ENCODE measurements at regions not wholly inside any gene's neighbourhood (a gene's known extent, or its start where the extent isn't known, plus 50 kb on each side); places are given as distances from the start of the nearest gene placed in this dataset.

DNA sequence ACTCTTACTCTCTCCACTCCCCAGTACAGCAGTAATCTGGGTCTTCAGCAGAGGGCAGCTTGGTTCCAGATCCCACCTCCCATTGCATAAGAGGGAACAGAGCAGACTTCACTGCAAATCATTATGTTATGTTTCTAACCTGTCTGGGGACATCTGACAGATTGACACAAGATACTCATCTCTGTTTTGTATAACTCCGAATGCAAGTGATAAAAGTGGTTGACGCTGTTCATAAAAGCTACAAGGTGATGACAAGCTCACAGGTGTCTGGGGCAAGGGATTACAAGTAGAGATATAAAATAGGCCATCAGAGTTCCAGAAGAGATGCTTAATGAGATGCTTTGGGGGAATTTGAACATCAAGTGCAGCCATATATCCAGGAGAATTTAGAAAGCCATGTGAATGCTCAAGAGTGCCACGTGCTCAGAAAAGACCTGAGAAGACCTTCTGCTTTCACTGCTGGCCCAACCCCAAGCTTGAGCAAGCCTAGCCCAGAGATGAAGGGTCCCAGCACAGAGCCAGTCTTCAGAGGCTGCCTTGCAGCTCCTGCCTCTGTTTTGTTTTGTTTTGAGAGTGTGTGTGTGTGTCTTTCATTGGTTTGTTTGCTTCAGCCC is 80.6 kb downstream of the VSTM2A start:
- intact Hi-C loops (cut with micrococcal nuclease; ENCODE audit: unreplicated experiment), result no loop called here
- ChIA-PET CTCF (no interaction called here), POLR2A (no interaction called here), SMC1A (ENCODE audit: uncharacterized antibody, unreplicated experiment) (no interaction called here), RAD21 (ENCODE audit: unreplicated experiment) (no interaction called here)
- Histone ChIP-seq H3K4me3 (no peak overlapping the region), H3K4me1 (ENCODE audit: control insufficient read depth, insufficient read depth, low read length) (no peaks in the 10 kb centered on the region), H3K27me3 (replicated peaks in 1 of 2; ENCODE audit: control insufficient read depth in 2 of 2, insufficient read depth in 2 of 2, low read length in 1 of 2) (no peaks in the 10 kb centered on the region), H3K36me3 (ENCODE audit: control insufficient read depth in 2 of 2, insufficient read depth in 2 of 2, low read length in 1 of 2) (no peaks in the 10 kb centered on the region), H3K4me2 (ENCODE audit: control insufficient read depth, insufficient read depth) (no peak overlapping the region), H3K79me2 (ENCODE audit: control insufficient read depth, insufficient read depth, low read length) (no peaks in the 10 kb centered on the region), H4K20me1 (ENCODE audit: control insufficient read depth, insufficient read depth) (no peaks in the 10 kb centered on the region), H2AFZ (ENCODE audit: control insufficient read depth, low read depth, low read length) (no peak overlapping the region), H3K9me3 (replicated peaks; ENCODE audit: control insufficient read depth, insufficient read depth, low read length) (no peaks in the 10 kb centered on the region), H3K9ac (ENCODE audit: control insufficient read depth, insufficient read depth, low read length) (no peak overlapping the region), H3K27ac (ENCODE audit: control insufficient read depth, insufficient read depth) (no peak overlapping the region)
- TF ChIP-seq, protein P1, sequence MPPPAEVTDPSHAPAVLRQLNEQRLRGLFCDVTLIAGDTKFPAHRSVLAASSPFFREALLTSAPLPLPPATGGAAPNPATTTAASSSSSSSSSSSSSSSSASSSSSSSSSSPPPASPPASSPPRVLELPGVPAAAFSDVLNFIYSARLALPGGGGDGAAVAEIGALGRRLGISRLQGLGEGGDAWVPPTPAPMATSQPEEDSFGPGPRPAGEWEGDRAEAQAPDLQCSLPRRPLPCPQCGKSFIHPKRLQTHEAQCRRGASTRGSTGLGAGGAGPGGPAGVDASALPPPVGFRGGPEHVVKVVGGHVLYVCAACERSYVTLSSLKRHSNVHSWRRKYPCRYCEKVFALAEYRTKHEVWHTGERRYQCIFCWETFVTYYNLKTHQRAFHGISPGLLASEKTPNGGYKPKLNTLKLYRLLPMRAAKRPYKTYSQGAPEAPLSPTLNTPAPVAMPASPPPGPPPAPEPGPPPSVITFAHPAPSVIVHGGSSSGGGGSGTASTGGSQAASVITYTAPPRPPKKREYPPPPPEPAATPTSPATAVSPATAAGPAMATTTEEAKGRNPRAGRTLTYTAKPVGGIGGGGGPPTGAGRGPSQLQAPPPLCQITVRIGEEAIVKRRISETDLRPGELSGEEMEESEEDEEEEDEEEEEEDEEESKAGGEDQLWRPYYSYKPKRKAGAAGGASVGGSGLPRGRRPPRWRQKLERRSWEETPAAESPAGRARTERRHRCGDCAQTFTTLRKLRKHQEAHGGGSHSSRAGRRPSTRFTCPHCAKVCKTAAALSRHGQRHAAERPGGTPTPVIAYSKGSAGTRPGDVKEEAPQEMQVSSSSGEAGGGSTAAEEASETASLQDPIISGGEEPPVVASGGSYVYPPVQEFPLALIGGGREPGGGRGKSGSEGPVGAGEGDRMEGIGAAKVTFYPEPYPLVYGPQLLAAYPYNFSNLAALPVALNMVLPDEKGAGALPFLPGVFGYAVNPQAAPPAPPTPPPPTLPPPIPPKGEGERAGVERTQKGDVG (CRISPR knock-in tag; IDR thresholded peaks at IDR 0.05), result no peak
- TF ChIP-seq, protein P2, sequence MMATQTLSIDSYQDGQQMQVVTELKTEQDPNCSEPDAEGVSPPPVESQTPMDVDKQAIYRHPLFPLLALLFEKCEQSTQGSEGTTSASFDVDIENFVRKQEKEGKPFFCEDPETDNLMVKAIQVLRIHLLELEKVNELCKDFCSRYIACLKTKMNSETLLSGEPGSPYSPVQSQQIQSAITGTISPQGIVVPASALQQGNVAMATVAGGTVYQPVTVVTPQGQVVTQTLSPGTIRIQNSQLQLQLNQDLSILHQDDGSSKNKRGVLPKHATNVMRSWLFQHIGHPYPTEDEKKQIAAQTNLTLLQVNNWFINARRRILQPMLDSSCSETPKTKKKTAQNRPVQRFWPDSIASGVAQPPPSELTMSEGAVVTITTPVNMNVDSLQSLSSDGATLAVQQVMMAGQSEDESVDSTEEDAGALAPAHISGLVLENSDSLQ (IDR thresholded peaks at IDR 0.05), result no peak
- no peak for TF ChIP-seq TBL1XR1 (IDR thresholded peaks at IDR 0.05; ENCODE audit: low read depth, low read length)
- no peak for TF ChIP-seq CBFB (IDR thresholded peaks at IDR 0.05; ENCODE audit: low read depth)
- TF ChIP-seq PAX8 (IDR thresholded peaks at IDR 0.05), result no peak
- ATAC-seq (no peak), DNase-seq (ENCODE audit: low read depth, low spot score) (no peak), FAIRE-seq (no peak)
- in situ Hi-C loops (cut with MboI), result no loop called here
- WGBS (ENCODE audit: insufficient coverage, insufficient replicate concordance, low lambda C conversion rate, missing lambda C conversion rate), result 24% methylated on average over 3 of the region's 3 CpGs
- no TSS peak for BruUV-seq (replicated peaks)

Measured in GM12878 (cell line).